Stimulated activated CD4-positive, alpha-beta T cell treated with anti-CD3 and anti-CD28 coated beads, Interleukin-15, amount 100 ng/mL, for 48 hours (primary cell): ENCODE measurements at regions not wholly inside any gene's neighbourhood (a gene's known extent, or its start where the extent isn't known, plus 50 kb on each side); places are given as distances from the start of the nearest gene placed in this dataset.
"Not testable (repeated sequence)": the region's sequence is repeated elsewhere in the genome, so short reads cannot be mapped to it uniquely, and the experiment has no call there.

Experiments
- DNase-seq, 2 donors: peaks; one replicate each; pipeline ENCODE4 v3.0.0-alpha.2; 2020; ENCODE audit warnings: low read depth in 2 of 2

DNA sequence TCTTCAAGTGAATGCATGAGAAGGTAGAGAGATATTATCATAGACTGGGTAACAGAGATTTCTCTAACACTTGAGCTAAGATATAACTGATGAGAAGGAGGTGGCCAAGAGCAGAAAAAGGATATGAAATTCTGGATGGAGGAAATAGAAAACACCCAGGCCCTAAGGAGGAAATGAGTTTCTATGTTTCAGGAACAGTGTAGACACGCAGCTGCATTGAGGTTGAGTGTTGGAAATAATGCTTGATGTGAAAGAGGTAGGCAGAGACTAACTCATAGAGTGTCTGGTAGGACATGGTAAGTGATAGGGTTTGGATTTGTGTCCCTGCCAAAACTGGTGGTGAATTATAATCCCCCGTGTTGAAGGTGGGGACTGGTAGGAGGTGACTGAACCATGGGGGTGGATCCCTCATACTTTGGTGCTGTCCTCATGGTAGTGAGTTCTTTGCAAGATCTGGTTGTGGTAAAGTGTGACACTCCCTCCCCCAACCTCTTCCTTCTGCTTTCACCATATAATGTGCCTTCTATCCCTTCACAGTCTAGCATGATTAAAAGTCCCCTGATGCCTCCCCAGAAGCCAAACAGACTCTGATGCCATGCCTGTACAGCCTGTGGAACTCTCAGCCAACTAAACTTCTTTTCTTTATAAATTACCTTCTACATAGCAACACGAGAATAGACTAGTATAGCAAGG is 787.3 kb downstream of the EDEM1 start:
- DNase-seq, result no peak

DNA sequence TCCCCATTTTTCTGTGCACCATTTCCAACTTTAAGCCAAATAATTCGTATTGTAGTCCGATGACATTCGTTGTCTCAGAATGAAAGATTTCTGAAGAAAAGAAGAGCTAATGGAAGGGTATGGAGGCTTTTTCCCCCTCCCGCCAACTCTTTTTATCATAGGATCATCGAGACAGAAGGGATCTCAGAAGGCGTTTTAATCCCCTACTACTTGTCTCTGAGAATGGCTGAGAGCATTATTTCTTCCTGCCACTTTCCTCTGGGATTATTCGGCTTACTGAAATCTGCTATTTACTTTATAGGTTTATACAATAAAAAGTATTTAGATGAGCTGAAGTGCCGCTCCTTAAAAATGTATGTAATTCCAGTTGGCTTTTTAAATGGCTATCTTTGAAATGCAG is 789.8 kb downstream of the EDEM1 start:
- no peak for DNase-seq

DNA sequence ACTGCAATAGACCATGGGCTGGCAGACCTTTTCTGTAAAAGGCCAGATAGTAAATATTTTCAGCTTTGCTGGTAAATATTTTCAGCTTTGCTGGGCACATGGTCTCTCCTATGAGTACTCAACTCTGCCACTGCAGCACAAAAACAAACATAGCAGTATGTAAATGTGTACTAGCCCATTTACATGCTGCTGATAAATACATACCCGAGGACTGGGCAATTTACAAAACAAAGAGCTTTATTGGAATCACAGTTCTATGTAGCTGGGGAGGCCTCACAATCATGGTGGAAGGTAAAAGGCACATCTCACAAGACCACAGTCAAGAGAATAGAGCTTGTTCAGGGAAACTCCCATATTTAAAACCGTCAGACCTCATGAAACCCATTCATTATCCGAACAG is 793.0 kb downstream of the EDEM1 start:
- no peak for DNase-seq

DNA sequence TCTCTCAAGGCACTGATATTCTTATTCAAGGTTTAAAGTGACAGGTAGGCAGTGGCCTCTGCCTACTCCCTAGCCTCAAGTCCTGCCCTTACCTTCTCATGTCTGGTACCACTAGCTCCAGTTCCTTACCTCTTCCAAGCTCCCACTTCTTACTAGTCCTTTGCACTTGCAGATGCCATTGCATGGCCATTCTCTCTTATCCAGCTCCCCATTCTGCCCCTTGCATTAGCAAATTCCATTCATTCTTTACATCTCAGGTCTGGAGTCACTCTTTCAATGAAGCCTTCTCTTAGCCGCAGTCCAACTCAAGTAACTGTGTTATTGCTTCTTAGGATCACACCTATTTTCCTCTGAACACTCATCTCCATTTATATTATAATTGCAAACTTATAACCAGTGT is 807.1 kb downstream of the EDEM1 start:
- DNase-seq, result no peak

DNA sequence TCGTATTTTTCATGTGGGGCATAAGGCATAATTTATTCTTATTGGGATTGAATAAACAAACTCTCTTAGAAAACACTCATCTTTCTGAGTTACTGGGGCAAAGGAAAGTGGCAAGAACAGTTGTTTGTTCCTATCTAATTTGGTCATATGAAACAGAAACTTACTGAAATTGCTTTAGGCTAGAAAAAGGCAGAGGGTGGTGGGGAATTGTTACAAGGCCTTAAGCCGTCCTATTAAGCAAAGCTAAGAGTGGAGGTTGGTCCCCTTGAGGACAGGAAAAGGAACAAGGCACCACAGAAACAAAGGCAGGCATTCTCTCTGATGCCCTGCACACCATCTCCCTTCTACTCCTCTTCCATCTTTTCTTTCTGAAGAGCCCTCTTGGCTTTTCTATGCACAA is 830.9 kb downstream of the EDEM1 start:
- no peak for DNase-seq

DNA sequence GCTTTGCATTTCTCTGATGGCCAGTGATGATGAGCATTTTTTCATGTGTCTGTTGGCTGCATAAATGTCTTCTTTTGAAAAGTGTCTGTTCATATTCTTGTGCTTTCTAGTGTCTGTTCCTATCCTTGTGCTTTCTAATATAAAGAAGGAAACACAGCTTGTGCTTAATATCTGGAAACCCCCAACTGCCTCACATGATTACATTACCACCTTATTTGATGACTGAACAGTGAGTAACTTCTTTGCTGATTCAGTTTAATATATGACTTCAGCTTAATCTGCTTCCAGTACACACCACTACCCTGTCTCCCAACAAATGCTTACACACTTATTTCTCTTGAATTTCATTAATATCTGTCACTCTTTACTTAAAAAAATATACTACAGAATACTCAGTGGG is 835.1 kb downstream of the EDEM1 start:
- no peak for DNase-seq

DNA sequence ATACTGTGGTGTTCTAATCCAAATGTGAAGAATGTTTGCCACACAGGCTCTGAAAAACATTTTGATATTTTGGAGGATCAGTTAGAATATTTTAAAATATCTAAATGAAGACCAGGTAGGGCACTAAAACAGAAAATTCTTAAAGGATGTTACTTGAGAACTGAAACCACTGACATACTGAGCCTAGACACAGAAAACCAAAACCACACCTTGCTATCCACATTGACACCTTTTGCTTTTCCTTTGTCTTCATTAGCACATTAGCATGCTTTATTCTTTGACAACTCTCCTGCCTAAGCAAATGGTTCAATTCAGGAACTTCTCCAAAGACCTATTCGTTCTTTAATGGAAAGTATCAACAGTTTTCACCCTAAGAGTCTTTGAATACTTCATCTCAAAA is 835.9 kb upstream of the GRM7 start:
- DNase-seq, result no peak

DNA sequence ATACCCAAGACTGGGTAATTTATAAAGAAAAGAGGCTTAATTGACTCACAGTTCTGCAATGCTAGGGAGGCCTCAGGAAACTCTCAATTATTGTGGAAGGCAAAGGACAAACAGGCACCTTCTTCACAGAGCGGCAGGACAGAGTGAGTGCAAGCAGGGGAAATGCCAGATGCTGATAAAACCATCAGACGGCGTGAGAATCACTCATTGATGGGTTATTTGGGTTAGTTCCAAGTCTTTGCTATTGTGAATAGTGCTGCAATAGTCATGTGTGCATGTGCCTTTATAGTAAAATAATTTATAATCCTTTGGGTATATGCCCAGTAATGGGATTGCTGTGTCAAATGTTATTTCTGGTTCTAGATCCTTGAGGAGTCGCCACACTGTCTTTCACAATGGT is 830.3 kb upstream of the GRM7 start:
- not testable (repeated sequence) for DNase-seq

DNA sequence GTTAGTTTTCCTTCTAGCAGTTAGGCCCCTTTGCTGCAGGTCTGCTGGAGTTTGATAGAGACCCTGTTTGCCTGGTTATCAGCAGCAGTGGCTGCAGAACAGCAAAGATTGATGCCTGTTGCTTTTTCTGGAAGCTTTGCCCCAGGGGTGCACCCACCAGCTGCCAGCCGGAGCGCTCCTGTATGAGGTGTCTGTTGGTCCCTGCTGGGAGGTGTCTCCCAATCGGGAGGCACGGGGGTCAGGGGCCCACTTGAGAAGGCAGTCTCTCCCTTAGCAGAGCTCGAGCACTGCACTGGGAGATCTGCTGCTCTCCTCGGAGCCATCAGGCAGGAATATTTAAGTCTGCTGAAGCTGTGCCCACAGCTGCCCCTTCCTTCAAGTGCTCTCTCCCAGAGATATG is 825.3 kb upstream of the GRM7 start:
- DNase-seq, result no peak

DNA sequence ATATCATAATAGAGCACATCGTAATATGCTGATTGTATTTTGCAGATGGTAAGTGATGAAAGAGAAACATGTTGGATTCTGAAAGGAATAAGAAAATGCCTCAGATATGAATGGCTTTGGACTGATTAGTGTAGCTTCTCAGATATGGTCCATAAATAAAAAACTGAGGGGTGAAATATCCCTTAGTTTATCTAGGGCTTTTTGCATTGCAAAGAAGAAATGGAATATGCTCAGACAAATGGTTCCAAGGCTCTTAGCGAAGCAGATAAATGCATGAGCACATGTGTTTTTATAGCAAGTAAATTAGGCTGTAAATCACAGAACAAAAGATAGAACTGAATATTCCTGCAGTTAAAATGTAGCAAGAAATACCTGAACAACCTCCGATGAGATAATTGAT is 820.9 kb upstream of the GRM7 start:
- DNase-seq, result no peak

DNA sequence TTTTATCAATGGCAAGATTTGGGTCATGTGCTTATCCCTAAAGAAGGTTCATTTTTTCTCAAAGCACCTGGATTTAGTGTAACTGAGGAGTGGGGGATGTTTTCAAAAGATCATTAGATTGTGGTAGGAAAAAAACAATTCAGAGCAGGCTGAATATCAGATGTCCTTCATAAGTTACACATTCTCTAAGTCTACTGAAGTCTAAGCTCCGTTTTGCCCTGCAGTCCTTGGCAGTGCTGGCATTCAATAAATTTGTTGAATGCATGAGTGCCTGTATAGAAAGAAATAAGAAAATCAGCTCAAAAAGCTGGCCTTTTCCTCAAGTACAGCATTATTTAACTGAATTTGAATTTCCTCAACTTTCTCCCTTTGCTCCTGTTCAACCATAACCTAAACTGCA is 819.0 kb upstream of the GRM7 start:
- DNase-seq, result no peak

DNA sequence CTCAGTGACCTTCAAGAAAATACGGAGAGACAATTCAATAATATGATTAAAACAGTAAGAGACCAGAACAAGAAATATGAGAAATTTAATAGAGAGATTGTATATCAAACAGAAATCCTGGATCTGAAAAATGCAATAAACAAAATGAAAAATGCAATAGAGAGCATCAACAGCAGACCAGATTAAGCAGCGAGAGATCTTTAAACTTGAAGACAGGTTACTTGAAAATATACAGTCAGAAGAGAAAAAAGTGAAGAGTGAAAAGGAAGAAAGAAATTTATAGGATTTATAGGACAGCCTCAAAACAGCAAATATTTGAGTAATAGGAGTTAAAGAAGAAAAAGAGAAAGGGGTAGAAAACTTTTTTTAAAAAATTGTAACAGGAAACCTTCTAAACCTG is 813.9 kb upstream of the GRM7 start:
- DNase-seq, result no peak

DNA sequence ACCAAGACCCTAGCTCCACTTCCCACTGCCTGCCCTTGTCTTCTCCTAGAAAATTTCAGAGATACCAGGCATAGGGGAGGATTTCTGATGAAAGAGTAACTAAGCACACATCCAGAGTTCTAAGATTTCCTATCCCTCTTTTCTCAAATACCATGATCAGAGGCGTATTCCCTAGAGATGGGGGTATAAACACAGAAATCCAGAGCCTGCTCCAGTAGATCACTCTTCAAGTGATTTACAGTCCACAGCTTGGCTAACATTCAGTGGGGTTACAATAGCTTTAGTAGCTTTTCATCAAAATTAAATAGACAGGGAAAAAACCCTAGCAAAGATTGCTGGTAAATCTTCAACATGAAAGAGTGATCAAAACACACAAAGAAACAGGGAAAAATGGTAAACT is 800.7 kb upstream of the GRM7 start:
- DNase-seq, result no peak

DNA sequence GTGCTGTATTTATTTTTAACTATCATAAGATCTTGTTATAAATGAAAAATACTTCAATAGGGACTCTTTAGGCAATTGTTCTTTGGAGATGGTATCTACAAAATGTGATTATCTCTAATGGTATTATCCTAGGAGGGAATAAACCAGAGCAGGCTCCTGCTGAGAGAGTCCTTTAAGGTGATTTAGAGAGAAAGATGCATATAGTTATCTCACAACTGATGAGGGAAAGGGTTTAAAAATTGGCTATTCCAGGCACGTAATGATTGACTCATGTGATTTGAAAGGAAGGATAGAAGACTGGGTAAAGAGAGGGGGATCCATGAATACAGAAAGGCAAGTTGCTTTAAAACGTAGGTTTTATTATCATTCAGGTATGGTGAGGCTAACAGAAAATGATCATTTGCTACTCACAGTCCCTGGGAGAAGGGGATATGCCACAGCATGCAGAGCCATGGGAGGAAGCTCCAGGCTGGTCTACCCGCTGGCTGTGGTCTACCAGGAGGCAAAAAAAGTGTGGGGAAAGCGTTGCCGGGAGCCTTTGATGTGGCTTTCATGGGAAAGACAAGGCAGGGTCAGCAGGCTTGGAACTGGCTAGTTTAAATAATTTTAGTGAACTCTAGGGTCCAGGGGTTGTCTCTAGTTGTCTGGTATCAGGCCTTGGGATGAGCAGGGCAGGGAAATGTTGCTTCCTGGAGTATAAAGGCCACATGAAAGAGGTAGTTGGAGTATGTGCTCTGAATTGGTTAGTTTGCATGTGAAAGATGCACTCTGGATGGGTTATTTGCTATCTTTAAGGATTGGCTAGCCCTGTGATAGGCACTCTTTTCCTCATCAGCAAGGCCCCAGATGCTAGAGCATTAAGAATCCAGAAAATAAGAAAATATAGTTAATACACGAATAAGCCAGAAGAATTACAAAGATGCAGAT is 798.4 kb upstream of the GRM7 start:
- DNase-seq, result no peak

DNA sequence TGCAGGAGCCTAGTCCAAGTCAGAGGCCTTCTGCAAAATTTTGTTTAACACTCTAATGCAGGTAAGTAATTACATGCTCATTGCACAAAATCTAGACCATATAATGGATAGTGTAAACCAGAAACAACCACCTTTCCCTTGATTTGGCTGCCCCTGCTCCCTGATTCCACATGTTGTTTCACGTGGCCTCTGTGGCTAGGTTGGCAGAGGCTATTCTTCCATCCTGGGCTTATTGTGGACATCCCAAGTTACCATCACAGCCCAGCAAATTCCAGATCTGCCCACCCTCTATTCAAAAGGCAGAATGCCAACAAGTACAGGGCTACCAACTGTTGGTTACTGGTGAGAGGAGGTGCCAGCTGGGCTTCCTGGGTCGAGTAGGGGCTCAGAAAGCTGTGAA is 794.5 kb upstream of the GRM7 start:
- no peak for DNase-seq

DNA sequence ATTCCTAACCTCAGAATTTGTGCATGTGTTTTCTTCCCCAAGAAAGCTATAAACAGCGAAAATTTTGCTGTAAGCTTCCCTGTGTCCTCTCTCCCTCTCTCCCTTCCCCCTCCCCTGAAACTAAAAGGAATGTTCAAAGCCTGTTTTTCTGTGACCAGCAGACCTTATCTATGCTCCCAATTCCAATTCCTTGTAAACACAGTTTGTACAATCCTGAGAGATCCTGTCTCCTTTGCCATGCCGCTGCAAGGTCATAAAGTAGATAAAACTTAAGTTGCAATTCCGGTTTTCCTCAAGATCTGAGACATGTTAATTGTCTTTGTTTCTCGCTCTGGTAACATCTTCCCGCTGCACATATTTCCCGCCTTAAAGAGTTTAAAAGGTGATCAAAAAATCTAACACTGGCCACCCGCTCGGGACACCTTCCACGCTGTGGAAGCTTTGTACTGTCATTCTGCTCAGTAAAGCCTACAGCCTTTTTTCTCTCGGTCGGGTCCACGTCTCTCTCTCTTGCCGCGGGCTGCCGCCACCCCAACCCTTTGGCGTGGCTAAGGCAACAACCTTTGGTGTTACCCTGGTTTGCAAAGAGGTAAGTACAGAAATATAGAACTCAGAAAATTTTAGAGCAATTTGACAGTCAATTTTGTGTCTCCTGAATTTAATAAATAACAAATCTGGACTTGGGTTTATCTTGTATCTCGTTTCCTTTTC is 793.9 kb upstream of the GRM7 start:
- not testable (repeated sequence) for DNase-seq

DNA sequence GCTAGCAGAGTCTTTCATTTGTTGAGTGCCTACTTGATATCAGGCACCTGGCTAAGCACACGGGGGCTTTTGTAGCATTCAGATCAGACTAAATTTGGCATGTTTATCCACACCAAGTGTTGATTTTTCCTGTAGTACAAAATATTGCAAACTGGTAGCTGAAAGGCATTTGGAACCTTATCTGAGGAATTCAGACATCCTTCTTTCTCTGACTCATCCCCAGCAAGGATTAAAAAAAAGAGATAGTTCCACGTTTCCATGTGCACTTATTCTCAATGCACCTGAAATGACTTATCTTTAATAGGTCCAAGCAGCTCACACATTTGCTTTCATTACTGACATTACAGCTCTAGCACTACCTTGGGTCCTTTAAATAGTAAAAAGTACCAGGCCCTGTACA is 786.0 kb upstream of the GRM7 start:
- DNase-seq, result no peak

DNA sequence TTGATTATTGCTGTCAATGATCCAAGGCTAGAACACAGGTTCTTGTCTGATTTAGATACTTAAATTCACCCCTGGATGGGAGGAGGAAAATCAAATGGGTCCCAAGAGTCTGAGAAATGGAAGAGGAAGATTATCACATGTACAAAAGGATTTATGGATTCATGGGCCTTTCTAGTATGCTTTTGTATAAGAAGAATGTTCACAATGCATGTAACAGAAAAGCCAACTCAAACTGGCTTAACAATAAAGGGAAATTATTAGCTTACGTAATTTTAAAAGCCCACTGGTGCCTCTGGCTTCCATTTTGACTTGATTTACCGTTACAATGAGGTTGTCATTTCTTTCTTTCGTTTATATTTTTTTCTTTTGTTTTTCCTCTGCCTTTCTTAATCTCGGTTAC is 782.5 kb upstream of the GRM7 start:
- no peak for DNase-seq

DNA sequence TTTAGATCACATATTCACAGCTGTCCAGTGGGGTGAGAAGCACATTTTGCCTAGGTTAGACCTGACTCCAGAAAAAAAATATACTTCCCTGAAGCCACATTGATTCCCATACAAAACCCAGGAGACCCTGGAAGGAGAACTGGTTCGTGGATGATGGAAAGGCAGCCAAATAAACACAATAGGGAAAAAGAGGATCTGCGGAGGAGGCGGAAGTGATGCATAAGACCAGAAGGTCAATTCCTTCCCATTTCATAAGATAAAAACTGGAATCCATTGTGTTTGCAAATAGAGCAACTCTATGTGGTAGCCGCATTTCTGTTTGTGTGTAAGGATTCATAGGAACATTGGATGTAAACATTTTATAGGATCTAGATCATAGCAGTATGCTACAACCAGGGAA is 781.9 kb upstream of the GRM7 start:
- no peak for DNase-seq

DNA sequence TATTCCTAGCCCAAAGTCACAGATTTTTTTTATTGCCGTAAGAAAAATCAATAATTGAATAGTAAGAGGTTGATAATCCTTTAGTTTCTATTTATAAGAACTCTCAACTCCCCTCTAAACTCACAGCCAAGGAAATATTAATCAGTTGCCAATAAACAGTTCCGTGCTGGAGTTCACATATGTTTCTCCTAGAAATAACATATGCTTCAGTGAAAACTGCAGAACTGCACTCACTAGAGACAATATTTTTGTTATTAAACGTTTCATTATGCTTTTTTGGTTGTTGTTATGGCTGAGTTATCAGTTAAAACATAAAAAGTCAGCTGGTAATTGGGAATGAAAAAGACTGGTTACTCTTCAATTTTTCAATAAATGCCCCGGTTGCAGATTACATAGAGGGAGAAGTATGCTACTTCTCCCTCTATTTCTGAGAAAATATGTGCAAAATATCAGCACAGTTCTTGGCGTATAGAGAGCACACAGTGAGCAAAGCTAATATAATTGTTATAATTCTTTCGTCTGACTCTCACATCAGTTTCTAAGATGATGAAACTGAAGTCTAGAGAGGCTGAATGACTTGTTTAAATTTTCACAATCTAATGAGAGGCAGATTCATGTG is 781.2 kb upstream of the GRM7 start:
- no peak for DNase-seq

DNA sequence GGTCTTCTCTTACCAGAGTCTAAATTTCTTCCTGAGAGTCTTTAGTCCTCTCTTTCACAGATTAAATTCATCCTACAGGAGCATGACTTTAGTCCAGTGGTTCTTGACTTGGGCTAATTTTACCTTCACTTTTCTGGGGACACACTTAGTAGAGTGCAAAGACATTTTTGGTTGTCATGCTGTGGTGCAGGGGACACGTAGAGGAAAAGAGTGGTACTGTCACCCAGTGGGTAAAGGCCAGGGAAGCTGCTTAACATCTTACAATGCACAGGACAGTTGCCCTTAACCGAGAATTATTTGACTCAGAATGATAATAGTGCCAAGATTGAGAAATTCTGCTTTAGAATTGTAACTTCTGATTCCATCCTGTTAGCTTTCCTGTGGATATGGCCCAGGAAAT is 772.5 kb upstream of the GRM7 start:
- DNase-seq, result no peak

DNA sequence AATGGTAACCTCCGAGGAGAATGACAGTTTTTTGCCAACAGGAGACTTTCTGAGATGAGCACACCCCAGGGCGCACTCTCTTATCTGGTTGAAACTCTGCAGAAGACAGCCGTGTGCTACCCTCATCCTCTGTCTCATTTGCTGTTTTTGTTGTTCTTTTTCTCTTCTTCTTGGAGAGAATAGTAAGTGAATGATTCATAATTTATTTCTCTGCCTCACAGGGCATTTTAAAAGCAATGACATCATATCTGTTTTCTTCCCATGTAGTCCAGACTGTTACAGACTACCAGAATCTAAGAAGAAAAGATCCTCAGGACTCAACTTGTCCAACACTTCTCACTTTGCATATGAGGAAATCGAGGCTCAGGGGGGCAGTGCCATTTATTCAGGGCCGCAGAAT is 771.1 kb upstream of the GRM7 start:
- no peak for DNase-seq
